ENCODE measurements at regions not wholly inside any gene's neighbourhood (a gene's known extent, or its start where the extent isn't known, plus 50 kb on each side); places are given as distances from the start of the nearest gene placed in this dataset.

GRCh38 chr11:37512156-37512780, 914.2 kb upstream of the RAG2 start:
- no peak for DNase-seq (ENCODE audit: low read depth in 2 of 2)

- no peak for DNase-seq (ENCODE audit: low read depth in 2 of 2)
Measured at GRCh38 chr11:37511425-37511933, 913.4 kb upstream of the RAG2 start.

- no peak for DNase-seq (ENCODE audit: low read depth in 2 of 2)
Measured at GRCh38 chr11:37509506-37509905, 911.5 kb upstream of the RAG2 start.

GRCh38 chr11:37506531-37506930, 908.5 kb upstream of the RAG2 start:
- DNase-seq (ENCODE audit: low read depth in 2 of 2): no peak

- DNase-seq (ENCODE audit: low read depth in 2 of 2): no peak
Measured at GRCh38 chr11:37505406-37505805, 907.4 kb upstream of the RAG2 start.

DNA sequence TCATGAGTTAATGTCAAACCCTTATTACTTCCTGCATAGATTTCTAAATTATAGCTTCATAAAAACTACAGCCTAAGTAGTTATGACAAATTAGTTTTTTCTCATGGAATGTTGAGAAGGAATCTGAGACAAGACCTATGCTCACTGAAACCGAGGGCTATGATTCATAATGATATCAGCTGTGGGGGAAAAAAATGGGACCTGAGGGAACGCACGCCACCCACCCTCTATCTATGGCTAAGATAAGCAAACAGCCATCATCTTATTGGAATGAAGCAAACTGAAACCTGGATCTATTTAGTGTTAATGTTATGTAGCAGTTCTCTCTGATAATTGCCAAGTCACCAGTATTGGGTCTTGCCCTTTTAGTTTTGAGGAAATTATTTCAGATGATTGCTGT, 906.9 kb upstream of the RAG2 start:
- no peak for DNase-seq (ENCODE audit: low read depth in 2 of 2)

DNA sequence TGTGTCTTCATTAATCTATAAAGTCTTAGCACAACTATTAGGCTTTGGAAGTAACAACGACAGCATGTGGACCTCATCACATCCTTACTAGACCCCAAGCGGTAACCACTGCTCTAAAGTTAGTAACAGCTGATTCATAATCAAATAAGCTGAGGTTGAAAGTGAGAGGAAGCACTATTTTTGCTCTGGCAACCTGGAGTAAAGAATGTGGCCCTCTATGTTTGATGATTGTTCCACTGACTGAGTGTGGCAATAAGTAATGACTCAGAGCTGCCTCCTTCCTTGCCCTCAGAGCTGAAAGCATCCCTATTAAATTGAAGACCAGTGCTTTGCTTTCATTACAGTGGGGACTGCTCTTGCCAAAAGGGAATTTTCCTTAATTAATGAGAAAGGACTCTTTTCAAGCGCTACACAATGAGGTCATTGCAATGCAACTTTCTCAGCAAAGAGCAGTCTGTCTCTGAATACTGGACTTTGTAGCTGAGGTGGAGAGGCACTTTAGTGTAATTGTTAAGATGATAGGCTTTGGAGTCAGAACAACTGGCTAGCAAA, 906.1 kb upstream of the RAG2 start:
- no peak for DNase-seq (ENCODE audit: low read depth in 2 of 2)

- no peak for DNase-seq (ENCODE audit: low read depth in 2 of 2)
Measured at GRCh38 chr11:37503411-37504059, 905.5 kb upstream of the RAG2 start.

DNA sequence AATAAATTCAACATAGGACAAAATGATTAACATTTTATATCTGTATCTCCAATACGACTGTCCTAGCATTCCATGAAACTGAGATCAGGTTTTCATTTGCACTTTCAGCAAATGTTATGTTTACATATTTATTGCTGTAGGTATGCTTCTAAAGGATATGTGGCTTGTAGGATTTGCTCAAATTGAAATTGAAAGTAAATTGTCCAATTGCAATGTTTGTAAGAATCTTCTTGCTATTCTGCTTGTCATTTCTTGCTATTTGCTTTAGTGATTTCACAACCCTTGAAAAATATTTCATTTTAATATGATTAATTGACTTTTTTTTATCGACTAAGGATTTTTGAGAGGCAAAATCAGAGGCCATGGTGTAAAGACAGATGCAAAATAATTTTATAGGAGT, 904.2 kb upstream of the RAG2 start:
- no peak for DNase-seq (ENCODE audit: low read depth in 2 of 2)

GRCh38 chr11:37500425-37500824, 902.4 kb upstream of the RAG2 start:
- DNase-seq (ENCODE audit: low read depth in 2 of 2): no peak

DNA sequence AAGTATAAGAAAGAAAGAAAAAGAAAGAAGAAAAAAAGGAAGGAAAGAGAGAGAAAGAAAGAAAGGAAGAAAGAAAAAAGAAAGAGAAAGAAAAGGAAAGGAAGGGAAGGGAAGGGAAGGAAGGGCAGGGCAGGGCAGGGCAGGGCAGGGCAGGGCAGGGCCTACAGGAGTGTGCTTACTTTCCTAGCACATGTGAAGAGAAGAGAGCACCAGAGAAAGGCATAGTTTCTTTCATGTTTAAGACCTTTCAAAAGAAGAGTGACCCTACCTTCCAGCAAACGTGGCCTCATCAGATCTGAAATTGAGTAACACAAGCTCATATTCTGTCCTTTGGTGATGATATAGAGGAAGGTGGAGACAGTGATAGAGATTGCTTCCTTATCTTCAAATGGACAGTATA, 899.3 kb upstream of the RAG2 start:
- DNase-seq (ENCODE audit: low read depth in 2 of 2): no peak

DNA sequence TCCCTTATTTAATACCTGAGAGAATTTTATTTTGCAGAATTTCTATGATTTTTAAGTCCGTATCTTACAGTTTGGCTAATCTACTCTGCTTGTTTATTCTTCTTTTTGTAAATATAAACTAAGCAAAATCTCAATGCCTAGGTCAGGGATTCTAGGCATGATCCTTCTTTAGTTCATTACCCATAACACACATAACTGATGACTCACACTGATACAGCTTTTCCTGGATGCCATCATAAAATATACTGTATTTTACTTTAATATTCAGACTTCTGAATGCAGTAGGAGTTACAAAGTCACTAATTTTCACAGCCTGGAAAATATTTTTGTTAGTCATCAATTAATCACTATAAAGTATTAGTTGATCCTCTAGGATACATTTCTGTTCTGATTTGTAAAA, 898.2 kb upstream of the RAG2 start:
- no peak for DNase-seq (ENCODE audit: low read depth in 2 of 2)

- DNase-seq (ENCODE audit: low read depth in 2 of 2): no peak
Measured at GRCh38 chr11:37484298-37484697, 886.3 kb upstream of the RAG2 start.

- no peak for DNase-seq (ENCODE audit: low read depth in 2 of 2)
Measured at GRCh38 chr11:37483761-37484160, 885.7 kb upstream of the RAG2 start.

- no peak for DNase-seq (ENCODE audit: low read depth in 2 of 2)
Measured at GRCh38 chr11:37474889-37475288, 876.9 kb upstream of the RAG2 start.

DNA sequence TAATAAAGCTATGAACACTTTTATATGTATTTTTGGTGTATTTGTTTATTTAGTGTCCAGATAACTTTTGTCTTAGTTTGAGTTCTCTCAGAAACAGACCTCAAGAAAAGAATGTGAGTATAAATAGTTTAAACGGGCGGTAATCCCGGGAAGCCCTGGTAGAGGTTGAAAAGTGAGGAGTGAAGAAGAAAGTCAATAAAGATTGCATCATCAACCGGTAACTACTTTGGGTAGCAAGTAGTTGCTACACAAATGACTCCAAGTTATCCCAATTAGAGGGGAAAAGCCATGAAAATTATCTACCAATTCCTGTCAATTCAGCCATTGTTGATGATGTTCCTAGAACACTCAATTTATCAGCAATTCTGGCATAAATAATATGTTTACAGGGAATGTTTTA, 870.3 kb upstream of the RAG2 start:
- DNase-seq (ENCODE audit: low read depth in 2 of 2): no peak

DNA sequence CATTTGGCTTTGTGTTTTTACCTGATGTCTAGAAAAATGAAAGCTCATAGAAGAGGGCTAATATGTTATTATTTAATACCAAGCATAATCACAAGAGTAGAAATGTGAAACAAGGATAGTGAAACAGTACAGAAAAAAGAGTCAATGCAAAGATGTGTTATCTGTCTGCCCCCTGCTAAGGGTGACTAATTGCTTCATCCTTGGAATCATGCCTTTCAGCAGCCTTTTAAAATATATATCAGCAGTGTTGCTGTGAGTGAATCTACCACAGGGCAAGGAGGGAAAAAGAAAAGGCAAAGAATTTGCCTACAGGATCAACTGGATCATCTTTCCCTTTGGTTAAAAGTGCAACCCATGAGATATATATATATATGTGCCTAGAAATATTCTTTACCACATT, 867.2 kb upstream of the RAG2 start:
- no peak for DNase-seq (ENCODE audit: low read depth in 2 of 2)

GRCh38 chr11:37459456-37459855, 861.4 kb upstream of the RAG2 start:
- DNase-seq (ENCODE audit: low read depth in 2 of 2): no peak

DNA sequence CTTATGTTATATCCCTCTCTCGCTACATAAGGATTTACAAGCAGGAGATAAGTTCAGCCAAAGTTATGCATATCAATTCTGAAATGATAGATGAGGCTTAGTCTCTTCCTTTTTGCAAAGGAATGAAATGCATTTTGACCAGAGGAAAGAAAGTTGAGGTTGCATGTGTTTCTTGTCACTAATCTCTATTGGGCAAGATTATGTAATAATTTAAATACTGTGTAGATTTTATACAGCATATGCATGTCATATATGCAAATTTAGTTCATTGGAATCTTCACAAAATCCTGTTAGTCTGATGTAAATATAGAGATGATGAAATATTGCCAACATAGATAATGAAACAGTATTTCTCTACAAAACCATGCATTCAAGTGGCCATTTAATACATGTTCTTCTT, 858.7 kb upstream of the RAG2 start:
- no peak for DNase-seq (ENCODE audit: low read depth in 2 of 2)

DNA sequence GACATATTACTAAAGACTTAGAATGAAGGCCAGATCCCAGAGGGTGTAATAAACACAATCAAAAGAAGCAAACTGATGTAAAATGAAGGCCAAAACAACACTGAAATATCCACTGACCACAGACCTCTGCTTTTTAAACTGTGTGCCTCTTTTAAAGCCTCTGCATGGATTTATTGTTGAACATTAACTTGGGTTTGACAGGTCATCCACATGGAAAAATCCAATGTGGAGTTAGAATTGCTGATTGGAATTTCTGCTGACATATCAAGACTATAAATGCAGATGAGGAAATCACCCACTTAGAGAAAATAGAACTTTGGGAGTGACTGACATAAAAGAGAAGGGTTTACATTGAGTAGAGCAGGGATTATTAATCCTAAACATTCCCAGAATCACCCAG, 853.9 kb upstream of the RAG2 start:
- no peak for DNase-seq (ENCODE audit: low read depth in 2 of 2)

DNA sequence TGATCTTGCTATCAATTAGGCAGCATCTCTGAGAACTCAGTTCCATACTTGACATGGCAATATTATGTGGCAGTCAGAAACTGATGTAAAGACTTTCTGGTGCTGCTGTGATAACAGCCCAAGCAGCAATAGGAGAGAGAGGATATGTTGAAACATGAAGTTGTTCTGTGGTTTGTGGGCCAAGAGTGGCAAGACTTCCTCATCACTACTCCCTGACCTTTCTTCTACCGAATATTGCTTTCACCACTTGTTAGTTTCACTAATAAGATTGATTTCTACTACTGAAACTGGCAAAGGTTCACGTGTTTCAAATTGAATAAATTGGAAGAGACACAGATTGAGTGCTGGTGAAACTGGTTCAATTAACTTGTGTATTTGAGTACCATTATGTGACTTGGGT, 852.6 kb upstream of the RAG2 start:
- no peak for DNase-seq (ENCODE audit: low read depth in 2 of 2)

GRCh38 chr11:37449146-37449545, 851.1 kb upstream of the RAG2 start:
- DNase-seq (ENCODE audit: low read depth in 2 of 2): no peak

DNA sequence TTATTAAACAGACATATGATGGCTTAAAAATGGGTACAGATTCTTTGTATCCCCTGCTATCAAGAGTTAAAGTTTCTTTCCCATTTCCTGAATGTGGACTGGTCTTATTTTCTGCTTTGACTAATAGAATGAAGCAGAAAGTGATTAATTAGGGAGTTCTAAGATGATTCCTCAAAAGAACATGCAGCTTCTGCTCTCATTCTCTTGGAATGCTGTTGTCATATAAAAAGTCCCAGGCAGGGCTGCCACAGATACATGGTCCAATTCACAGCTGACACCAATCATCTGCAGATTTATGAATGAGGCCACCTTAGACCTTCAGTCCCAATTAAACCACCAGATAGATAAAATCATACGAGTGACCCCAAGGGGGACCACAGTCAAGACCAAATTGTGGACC, 844.5 kb upstream of the RAG2 start:
- DNase-seq (ENCODE audit: low read depth in 2 of 2): no peak
